ENCODE measurements at regions not wholly inside any gene's neighbourhood (a gene's known extent, or its start where the extent isn't known, plus 50 kb on each side); places are given as distances from the start of the nearest gene placed in this dataset.

DNA sequence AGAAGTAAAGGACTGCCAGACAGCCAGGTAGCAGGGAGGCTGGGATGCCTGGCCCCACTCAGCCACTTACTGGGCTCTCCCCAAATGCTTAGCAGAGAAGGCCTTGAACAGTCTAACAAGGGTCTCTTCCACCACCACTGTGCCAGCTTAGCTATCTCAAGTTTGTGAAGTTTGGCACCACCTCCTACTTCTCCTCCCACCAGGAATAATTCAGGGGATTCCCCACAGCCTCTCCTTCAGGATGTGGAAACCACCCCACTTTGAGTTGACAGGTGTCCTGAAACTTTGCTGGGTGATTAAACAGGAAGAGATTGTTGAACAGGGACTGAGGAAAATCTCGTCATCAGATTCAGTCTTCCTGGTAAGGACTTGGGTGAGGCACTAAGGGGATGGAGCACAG is 59.4 kb upstream of the ATP1B1 start:
- no peak for TF ChIP-seq EZH2 (IDR thresholded peaks at IDR 0.05; ENCODE audit: insufficient read depth, low read length)
- TF ChIP-seq, protein P1, sequence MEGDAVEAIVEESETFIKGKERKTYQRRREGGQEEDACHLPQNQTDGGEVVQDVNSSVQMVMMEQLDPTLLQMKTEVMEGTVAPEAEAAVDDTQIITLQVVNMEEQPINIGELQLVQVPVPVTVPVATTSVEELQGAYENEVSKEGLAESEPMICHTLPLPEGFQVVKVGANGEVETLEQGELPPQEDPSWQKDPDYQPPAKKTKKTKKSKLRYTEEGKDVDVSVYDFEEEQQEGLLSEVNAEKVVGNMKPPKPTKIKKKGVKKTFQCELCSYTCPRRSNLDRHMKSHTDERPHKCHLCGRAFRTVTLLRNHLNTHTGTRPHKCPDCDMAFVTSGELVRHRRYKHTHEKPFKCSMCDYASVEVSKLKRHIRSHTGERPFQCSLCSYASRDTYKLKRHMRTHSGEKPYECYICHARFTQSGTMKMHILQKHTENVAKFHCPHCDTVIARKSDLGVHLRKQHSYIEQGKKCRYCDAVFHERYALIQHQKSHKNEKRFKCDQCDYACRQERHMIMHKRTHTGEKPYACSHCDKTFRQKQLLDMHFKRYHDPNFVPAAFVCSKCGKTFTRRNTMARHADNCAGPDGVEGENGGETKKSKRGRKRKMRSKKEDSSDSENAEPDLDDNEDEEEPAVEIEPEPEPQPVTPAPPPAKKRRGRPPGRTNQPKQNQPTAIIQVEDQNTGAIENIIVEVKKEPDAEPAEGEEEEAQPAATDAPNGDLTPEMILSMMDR (IDR thresholded peaks at IDR 0.05; ENCODE audit: insufficient read depth, low read depth, low read length) = no peak
- H3K4me3 Mint-ChIP-seq (ENCODE audit: unreplicated experiment) = no peak overlapping the region
- Histone ChIP-seq H2AFZ (ENCODE audit: low read depth, low read length) (no peak overlapping the region), H3K9me3 (ENCODE audit: insufficient read depth, low read depth, low read length) (no peaks in the 10 kb centered on the region), H3K27ac (ENCODE audit: low read depth, low read length) (no peak overlapping the region), H3K27me3 (ENCODE audit: insufficient read depth, low read length) (no peaks in the 10 kb centered on the region), H3K4me3 (ENCODE audit: insufficient read depth, low read depth, low read length) (no peak overlapping the region), H4K20me1 (ENCODE audit: insufficient read depth, low read length) (no peaks in the 10 kb centered on the region), H3K36me3 (ENCODE audit: insufficient read depth, low read length) (no peaks in the 10 kb centered on the region), H3K4me1 (ENCODE audit: insufficient read depth, low read length) (no peaks in the 10 kb centered on the region), H3K9ac (ENCODE audit: low read length) (no peak overlapping the region), H3K4me2 (ENCODE audit: low read length) (no peak overlapping the region), H3K79me2 (ENCODE audit: insufficient read depth, low read length) (no peaks in the 10 kb centered on the region)
- DNase-seq (ENCODE audit: low read depth) (no peak), FAIRE-seq (no peak)
- peaks cover 3% of the 10 kb centered on the region for H3K4me1 Mint-ChIP-seq (ENCODE audit: low read depth, unreplicated experiment)
- H3K27ac Mint-ChIP-seq (ENCODE audit: unreplicated experiment) = no peak overlapping the region
- H3K9me3 Mint-ChIP-seq (ENCODE audit: unreplicated experiment) = no peaks in the 10 kb centered on the region
- no peaks in the 10 kb centered on the region for H3K27me3 Mint-ChIP-seq (ENCODE audit: low read depth, unreplicated experiment)
- H3K36me3 Mint-ChIP-seq (ENCODE audit: low read depth, unreplicated experiment) = no peaks in the 10 kb centered on the region

DNA sequence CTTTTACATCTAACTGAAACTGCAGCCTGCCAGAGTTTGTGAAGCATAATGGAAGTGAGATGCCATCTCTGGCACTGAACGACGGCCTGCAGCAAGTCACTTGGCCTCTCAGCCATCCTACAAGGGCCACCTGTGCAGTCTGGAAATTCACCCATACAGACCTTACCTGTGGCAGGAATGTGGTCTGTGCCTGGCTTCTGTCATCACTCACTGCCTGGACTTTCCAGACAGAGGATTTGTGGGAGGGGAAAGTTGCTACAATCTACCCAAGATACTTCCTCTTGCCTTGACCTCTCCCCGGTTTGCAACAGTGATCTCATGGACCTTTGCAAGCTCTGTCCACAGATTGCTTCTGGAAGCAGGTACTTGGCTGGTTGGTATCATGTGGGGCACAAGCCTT is 58.4 kb upstream of the ATP1B1 start:
- no peak for DNase-seq (ENCODE audit: low read depth)
- H3K4me3 ChIP-seq (ENCODE audit: insufficient read depth, low read depth, low read length) = no peak overlapping the region
- no peak overlapping the region for H3K4me2 ChIP-seq (ENCODE audit: low read length)
- Mint-ChIP-seq H3K4me3 (ENCODE audit: unreplicated experiment) (no peak overlapping the region), H3K27me3 (ENCODE audit: low read depth, unreplicated experiment) (no peaks in the 10 kb centered on the region), H3K27ac (ENCODE audit: unreplicated experiment) (no peak overlapping the region), H3K4me1 (ENCODE audit: low read depth, unreplicated experiment) (peaks cover 3% of the 10 kb centered on the region), H3K36me3 (ENCODE audit: low read depth, unreplicated experiment) (no peaks in the 10 kb centered on the region), H3K9me3 (ENCODE audit: unreplicated experiment) (no peaks in the 10 kb centered on the region)
- TF ChIP-seq, protein P1 (IDR thresholded peaks at IDR 0.05; ENCODE audit: insufficient read depth, low read depth, low read length) = no peak
- no peak for TF ChIP-seq EZH2 (IDR thresholded peaks at IDR 0.05; ENCODE audit: insufficient read depth, low read length)
- no peaks in the 10 kb centered on the region for H3K36me3 ChIP-seq (ENCODE audit: insufficient read depth, low read length)
- no peaks in the 10 kb centered on the region for H3K79me2 ChIP-seq (ENCODE audit: insufficient read depth, low read length)
- H3K4me1 ChIP-seq (ENCODE audit: insufficient read depth, low read length) = no peaks in the 10 kb centered on the region
- H4K20me1 ChIP-seq (ENCODE audit: insufficient read depth, low read length) = no peaks in the 10 kb centered on the region
- H3K27me3 ChIP-seq (ENCODE audit: insufficient read depth, low read length) = no peaks in the 10 kb centered on the region
- no peak overlapping the region for H2AFZ ChIP-seq (ENCODE audit: low read depth, low read length)
- H3K9me3 ChIP-seq (ENCODE audit: insufficient read depth, low read depth, low read length) = no peaks in the 10 kb centered on the region
- no peak overlapping the region for H3K9ac ChIP-seq (ENCODE audit: low read length)
- no peak overlapping the region for H3K27ac ChIP-seq (ENCODE audit: low read depth, low read length)
- FAIRE-seq = no peak

DNA sequence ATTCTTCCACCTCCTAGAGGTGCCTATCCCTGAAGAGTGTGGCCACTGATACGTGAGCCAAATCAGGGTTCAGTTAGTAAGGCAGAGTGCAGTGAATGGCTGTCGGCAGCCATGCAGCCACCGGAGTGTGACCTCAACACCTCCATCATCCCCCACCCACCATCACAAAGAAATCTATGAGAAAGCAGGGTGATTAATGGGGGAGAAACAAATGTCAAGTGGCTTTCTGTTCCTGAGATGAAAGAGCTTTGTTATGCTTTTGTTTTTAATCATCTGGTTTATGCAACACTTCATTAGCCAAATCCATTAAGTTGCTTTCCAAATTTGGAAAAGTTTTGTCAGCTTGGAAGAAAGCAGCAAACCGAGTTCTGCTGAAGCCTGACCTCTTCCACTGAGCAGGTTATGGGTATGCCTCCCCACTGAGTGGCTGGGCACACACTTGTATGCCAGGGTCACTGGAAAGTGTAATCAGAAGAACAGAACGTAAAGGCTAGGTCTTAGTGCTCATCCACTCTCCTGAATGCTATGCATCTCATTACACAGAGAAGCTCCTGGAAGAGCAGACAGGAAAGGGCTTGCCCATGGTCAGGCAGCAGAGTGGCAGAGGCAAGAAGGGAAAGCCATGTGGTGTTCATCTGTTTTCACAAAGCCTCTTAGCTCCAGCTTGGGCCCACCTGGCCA is 57.1 kb upstream of the ATP1B1 start:
- no peaks in the 10 kb centered on the region for H4K20me1 ChIP-seq (ENCODE audit: insufficient read depth, low read length)
- no peaks in the 10 kb centered on the region for H3K4me1 ChIP-seq (ENCODE audit: insufficient read depth, low read length)
- no peaks in the 10 kb centered on the region for H3K27me3 ChIP-seq (ENCODE audit: insufficient read depth, low read length)
- no peaks in the 10 kb centered on the region for H3K27me3 Mint-ChIP-seq (ENCODE audit: low read depth, unreplicated experiment)
- no peak overlapping the region for H3K9ac ChIP-seq (ENCODE audit: low read length)
- H3K36me3 ChIP-seq (ENCODE audit: insufficient read depth, low read length) = no peaks in the 10 kb centered on the region
- no peak overlapping the region for H3K4me3 ChIP-seq (ENCODE audit: insufficient read depth, low read depth, low read length)
- no peaks in the 10 kb centered on the region for H3K4me1 Mint-ChIP-seq (ENCODE audit: low read depth, unreplicated experiment)
- H3K36me3 Mint-ChIP-seq (ENCODE audit: low read depth, unreplicated experiment) = no peaks in the 10 kb centered on the region
- H2AFZ ChIP-seq (ENCODE audit: low read depth, low read length) = no peak overlapping the region
- H3K4me3 Mint-ChIP-seq (ENCODE audit: unreplicated experiment) = no peak overlapping the region
- no peak overlapping the region for H3K4me2 ChIP-seq (ENCODE audit: low read length)
- TF ChIP-seq, protein P1 (IDR thresholded peaks at IDR 0.05; ENCODE audit: insufficient read depth, low read depth, low read length) = no peak
- no peaks in the 10 kb centered on the region for H3K9me3 ChIP-seq (ENCODE audit: insufficient read depth, low read depth, low read length)
- H3K27ac ChIP-seq (ENCODE audit: low read depth, low read length) = no peak overlapping the region
- no peaks in the 10 kb centered on the region for H3K9me3 Mint-ChIP-seq (ENCODE audit: unreplicated experiment)
- H3K27ac Mint-ChIP-seq (ENCODE audit: unreplicated experiment) = no peak overlapping the region
- H3K79me2 ChIP-seq (ENCODE audit: insufficient read depth, low read length) = no peaks in the 10 kb centered on the region
- DNase-seq (ENCODE audit: low read depth) = no peak
- FAIRE-seq = no peak

All from astrocyte (in vitro differentiated cells and primary cell).